GM12878 (cell line): ENCODE measurements at regions not wholly inside any gene's neighbourhood (a gene's known extent, or its start where the extent isn't known, plus 50 kb on each side); places are given as distances from the start of the nearest gene placed in this dataset.

ENCODE experiments used
- BCLAF1 ChIP-seq: fragments of 450-650 bp; IDR thresholded peaks from 2 replicates; pipeline ENCODE4 v1.6.1; 2017; ENCODE audit warnings: antibody characterized with exemption, mild to moderate bottlenecking, moderate library complexity
- NBN ChIP-seq: fragments of 450-650 bp; IDR thresholded peaks from 2 replicates; pipeline ENCODE4 v1.6.1; 2016
- REST ChIP-seq: IDR thresholded peaks from 2 replicates; pipeline ENCODE4 v1.6.1; 2012; ENCODE audit warnings: mild to moderate bottlenecking, low read depth, low read length
- SIN3A ChIP-seq: IDR thresholded peaks from 2 replicates; pipeline ENCODE4 v1.6.1; 2012; ENCODE audit warnings: low read depth, low read length, improper control_type of control experiment
- SMAD1 ChIP-seq: fragments of 450-650 bp; IDR thresholded peaks from 2 replicates; pipeline ENCODE4 v1.6.1; 2018; ENCODE audit warnings: mild to moderate bottlenecking, low read depth; ENCODE audit not compliant: partially characterized antibody
- TAF1 ChIP-seq: IDR thresholded peaks from 2 replicates; pipeline ENCODE4 v1.6.1; 2011; ENCODE audit warnings: mild to moderate bottlenecking, low read depth, low read length, borderline replicate concordance
- ZBTB40 ChIP-seq: fragments of 450-650 bp; IDR thresholded peaks from 2 replicates; pipeline ENCODE4 v1.6.1; 2016; ENCODE audit warnings: mild to moderate bottlenecking, moderate library complexity, borderline replicate concordance
- TF ChIP-seq, protein P1 (sequence below): fragments of 450-650 bp; IDR thresholded peaks from 2 replicates; pipeline ENCODE4 v1.6.1; 2017; ENCODE audit warnings: mild to moderate bottlenecking, low read depth, inconsistent platforms; ENCODE audit not compliant: poor library complexity, severe bottlenecking
- TF ChIP-seq, protein P2 (sequence below): IDR thresholded peaks from 2 replicates; pipeline ENCODE4 v1.6.1; 2012; ENCODE audit warnings: improper control_type of control experiment, low read depth, low read length; ENCODE audit not compliant: insufficient replicate concordance

DNA sequence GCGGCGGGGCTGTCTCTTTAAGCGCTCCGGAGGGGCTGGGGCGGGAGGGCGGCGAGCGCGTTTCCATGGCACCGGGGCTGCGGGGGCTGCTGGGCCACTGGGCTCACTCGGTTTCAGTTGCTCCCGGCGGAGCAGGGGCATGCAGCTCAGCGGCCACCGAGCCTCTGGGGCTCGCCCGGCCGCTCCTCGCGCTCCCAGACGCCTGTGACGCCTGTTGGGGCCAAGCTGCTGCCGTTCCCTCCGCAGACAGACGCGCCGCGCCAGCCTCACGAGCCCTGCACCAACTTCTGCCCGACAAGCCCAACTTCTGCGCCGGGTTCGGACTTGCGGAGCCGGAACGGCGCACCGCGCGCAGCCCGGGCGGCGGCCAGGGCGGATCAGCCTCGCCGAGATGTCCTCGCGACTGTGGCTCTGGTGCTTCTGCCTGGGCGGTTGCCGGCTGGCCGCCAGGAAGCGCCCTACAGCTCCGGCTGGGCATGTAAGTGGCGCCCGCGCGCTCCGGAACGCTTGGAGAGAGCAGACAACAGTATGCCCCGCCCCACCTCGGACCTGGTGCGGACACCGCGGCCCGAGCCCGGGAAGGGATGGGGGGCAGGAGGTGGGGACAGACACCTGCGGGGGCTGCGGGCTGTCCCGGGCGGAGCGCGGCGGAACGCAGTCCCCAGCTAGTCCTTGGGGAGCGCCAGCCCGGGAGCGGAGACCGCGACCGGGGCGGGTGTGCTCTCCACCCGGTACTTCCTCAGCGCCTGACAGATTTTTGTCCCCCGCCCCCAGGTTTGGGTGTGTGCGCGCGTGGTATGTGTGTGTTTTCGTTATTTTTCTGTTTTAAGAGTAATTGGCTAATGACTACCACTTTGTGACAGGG, 154.1 kb upstream of the GOLIM4 start (continued):
- TF ChIP-seq BCLAF1 (no peak), TAF1 (peak; percentile 87; the same call in 1 of the 2 replicates), ZBTB40 (no peak), SMAD1 (no peak), NBN (no peak), SIN3A (no peak), REST (no peak)
- TF ChIP-seq, protein P1, sequence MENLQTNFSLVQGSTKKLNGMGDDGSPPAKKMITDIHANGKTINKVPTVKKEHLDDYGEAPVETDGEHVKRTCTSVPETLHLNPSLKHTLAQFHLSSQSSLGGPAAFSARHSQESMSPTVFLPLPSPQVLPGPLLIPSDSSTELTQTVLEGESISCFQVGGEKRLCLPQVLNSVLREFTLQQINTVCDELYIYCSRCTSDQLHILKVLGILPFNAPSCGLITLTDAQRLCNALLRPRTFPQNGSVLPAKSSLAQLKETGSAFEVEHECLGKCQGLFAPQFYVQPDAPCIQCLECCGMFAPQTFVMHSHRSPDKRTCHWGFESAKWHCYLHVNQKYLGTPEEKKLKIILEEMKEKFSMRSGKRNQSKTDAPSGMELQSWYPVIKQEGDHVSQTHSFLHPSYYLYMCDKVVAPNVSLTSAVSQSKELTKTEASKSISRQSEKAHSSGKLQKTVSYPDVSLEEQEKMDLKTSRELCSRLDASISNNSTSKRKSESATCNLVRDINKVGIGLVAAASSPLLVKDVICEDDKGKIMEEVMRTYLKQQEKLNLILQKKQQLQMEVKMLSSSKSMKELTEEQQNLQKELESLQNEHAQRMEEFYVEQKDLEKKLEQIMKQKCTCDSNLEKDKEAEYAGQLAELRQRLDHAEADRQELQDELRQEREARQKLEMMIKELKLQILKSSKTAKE, result no peak
- TF ChIP-seq, protein P2, sequence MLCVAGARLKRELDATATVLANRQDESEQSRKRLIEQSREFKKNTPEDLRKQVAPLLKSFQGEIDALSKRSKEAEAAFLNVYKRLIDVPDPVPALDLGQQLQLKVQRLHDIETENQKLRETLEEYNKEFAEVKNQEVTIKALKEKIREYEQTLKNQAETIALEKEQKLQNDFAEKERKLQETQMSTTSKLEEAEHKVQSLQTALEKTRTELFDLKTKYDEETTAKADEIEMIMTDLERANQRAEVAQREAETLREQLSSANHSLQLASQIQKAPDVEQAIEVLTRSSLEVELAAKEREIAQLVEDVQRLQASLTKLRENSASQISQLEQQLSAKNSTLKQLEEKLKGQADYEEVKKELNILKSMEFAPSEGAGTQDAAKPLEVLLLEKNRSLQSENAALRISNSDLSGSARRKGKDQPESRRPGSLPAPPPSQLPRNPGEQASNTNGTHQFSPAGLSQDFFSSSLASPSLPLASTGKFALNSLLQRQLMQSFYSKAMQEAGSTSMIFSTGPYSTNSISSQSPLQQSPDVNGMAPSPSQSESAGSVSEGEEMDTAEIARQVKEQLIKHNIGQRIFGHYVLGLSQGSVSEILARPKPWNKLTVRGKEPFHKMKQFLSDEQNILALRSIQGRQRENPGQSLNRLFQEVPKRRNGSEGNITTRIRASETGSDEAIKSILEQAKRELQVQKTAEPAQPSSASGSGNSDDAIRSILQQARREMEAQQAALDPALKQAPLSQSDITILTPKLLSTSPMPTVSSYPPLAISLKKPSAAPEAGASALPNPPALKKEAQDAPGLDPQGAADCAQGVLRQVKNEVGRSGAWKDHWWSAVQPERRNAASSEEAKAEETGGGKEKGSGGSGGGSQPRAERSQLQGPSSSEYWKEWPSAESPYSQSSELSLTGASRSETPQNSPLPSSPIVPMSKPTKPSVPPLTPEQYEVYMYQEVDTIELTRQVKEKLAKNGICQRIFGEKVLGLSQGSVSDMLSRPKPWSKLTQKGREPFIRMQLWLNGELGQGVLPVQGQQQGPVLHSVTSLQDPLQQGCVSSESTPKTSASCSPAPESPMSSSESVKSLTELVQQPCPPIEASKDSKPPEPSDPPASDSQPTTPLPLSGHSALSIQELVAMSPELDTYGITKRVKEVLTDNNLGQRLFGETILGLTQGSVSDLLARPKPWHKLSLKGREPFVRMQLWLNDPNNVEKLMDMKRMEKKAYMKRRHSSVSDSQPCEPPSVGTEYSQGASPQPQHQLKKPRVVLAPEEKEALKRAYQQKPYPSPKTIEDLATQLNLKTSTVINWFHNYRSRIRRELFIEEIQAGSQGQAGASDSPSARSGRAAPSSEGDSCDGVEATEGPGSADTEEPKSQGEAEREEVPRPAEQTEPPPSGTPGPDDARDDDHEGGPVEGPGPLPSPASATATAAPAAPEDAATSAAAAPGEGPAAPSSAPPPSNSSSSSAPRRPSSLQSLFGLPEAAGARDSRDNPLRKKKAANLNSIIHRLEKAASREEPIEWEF, result no peak
